ENCODE measurements at regions not wholly inside any gene's neighbourhood (a gene's known extent, or its start where the extent isn't known, plus 50 kb on each side); places are given as distances from the start of the nearest gene placed in this dataset.

- TF ChIP-seq CHD7 (IDR thresholded peaks at IDR 0.05; ENCODE audit: insufficient replicate concordance, low read length), result no peak
- no peak for TF ChIP-seq HDAC2 (IDR thresholded peaks at IDR 0.05; ENCODE audit: borderline replicate concordance in 1 of 2, low read depth in 2 of 2, low read length in 2 of 2)
- TF ChIP-seq KDM5A (IDR thresholded peaks at IDR 0.05; ENCODE audit: low read length), result no peak
- no peak for TF ChIP-seq CHD2 (IDR thresholded peaks at IDR 0.05; ENCODE audit: low read length)
- no peak for TF ChIP-seq PHF8 (conservative IDR thresholded peaks at IDR 0.05; ENCODE audit: low read depth, low read length)
- TF ChIP-seq EP300 (IDR thresholded peaks at IDR 0.05; ENCODE audit: borderline replicate concordance in 1 of 2, low read depth in 2 of 2, low read length in 2 of 2), result no peak
- TF ChIP-seq EZH2 (IDR thresholded peaks at IDR 0.05; ENCODE audit: low read depth, low read length, severe bottlenecking), result no peak
- TF ChIP-seq SIX5 (IDR thresholded peaks at IDR 0.05; ENCODE audit: low read depth, low read length), result no peak
- no peak for TF ChIP-seq TAF7 (optimal IDR thresholded peaks at IDR 0.05; ENCODE audit: borderline replicate concordance, low read depth, low read length)
These were observed 50.9 kb upstream of the BBS12 start (continued) for GRCh38 chr4:122681568-122681967.

Data from H1 (cell line).